MM.1S (cell line): ENCODE measurements at regions not wholly inside any gene's neighbourhood (a gene's known extent, or its start where the extent isn't known, plus 50 kb on each side); places are given as distances from the start of the nearest gene placed in this dataset.

Source experiments
- DNase-seq: peaks from one replicate; pipeline ENCODE4 v3.0.0-alpha.2; 2015
- H2AFZ ChIP-seq: fragments of 300-600 bp; sonication (generic); 2 replicates; pipeline ENCODE4 v1.6.0; 2016; ENCODE audit warnings: antibody characterized with exemption, low read length
- H3F3A ChIP-seq: fragments of 300-600 bp; sonication (generic); 2 replicates; pipeline ENCODE4 v1.6.1; 2016; ENCODE audit warnings: mild to moderate bottlenecking, antibody characterized with exemption, low read length, moderate library complexity, mixed read lengths; ENCODE audit not compliant: insufficient read depth
- H3K27ac ChIP-seq: fragments of 300-600 bp; sonication (generic); 2 replicates; pipeline ENCODE4 v1.5.1; 2016; ENCODE audit warnings: mild to moderate bottlenecking, low read length
- H3K27me3 ChIP-seq: fragments of 300-600 bp; sonication (generic); replicated peaks from 2 replicates; pipeline ENCODE4 v1.6.0; 2016; ENCODE audit warnings: low read length; ENCODE audit not compliant: insufficient read depth
- H3K36me3 ChIP-seq: fragments of 300-600 bp; sonication (generic); replicated peaks from 2 replicates; pipeline ENCODE4 v1.6.1; 2016; ENCODE audit warnings: mild to moderate bottlenecking, low read length, mixed read lengths; ENCODE audit not compliant: insufficient read depth
- H3K4me1 ChIP-seq: fragments of 300-600 bp; sonication (generic); 2 replicates; pipeline ENCODE4 v1.6.1; 2016; ENCODE audit warnings: low read length, mixed read lengths
- H3K4me2 ChIP-seq: fragments of 300-600 bp; sonication (generic); 2 replicates; pipeline ENCODE4 v1.6.0; 2016; ENCODE audit warnings: low read depth, low read length
- H3K4me3 ChIP-seq: fragments of 300-600 bp; sonication (generic); 2 replicates; pipeline ENCODE4 v1.5.1; 2016; ENCODE audit warnings: low read length, mixed read lengths
- H3K79me2 ChIP-seq: fragments of 300-600 bp; sonication (generic); 2 replicates; pipeline ENCODE4 v1.6.1; 2016; ENCODE audit warnings: mixed run types, low read length, mixed read lengths
- H3K9ac ChIP-seq: fragments of 300-600 bp; sonication (generic); 2 replicates; pipeline ENCODE4 v1.6.1; 2016; ENCODE audit warnings: low read length, mixed read lengths
- H3K9me2 ChIP-seq: fragments of 300-600 bp; sonication (generic); replicated peaks from 2 replicates; pipeline ENCODE4 v1.6.1; 2016; ENCODE audit warnings: mild to moderate bottlenecking, low read length, mixed read lengths; ENCODE audit not compliant: insufficient read depth
- H3K9me3 ChIP-seq: fragments of 300-600 bp; sonication (generic); replicated peaks from 2 replicates; pipeline ENCODE4 v1.6.1; 2016; ENCODE audit warnings: mild to moderate bottlenecking, low read length, mixed read lengths; ENCODE audit not compliant: insufficient read depth
- H4K20me1 ChIP-seq: fragments of 300-600 bp; sonication (generic); 2 replicates; pipeline ENCODE4 v1.6.1; 2016; ENCODE audit warnings: mild to moderate bottlenecking, low read length, moderate library complexity, mixed read lengths; ENCODE audit not compliant: insufficient read depth
- EZH2 ChIP-seq: fragments of 300-600 bp; sonication (generic); optimal IDR thresholded peaks from 2 replicates; pipeline ENCODE3; 2017; ENCODE audit warnings: low read depth, mild to moderate bottlenecking, antibody characterized with exemption, low read length, mixed read lengths
- EZH2phosphoT487 ChIP-seq: fragments of 300-600 bp; sonication (generic); IDR thresholded peaks from 2 replicates; pipeline ENCODE4 v1.6.1; 2018; ENCODE audit warnings: antibody characterized with exemption, low read length
- TF ChIP-seq, protein P1 (sequence below): fragments of 300-600 bp; sonication (generic); IDR thresholded peaks from 2 replicates; pipeline ENCODE4 v1.5.1; 2016; ENCODE audit warnings: antibody characterized with exemption, low read length, mixed read lengths

DNA sequence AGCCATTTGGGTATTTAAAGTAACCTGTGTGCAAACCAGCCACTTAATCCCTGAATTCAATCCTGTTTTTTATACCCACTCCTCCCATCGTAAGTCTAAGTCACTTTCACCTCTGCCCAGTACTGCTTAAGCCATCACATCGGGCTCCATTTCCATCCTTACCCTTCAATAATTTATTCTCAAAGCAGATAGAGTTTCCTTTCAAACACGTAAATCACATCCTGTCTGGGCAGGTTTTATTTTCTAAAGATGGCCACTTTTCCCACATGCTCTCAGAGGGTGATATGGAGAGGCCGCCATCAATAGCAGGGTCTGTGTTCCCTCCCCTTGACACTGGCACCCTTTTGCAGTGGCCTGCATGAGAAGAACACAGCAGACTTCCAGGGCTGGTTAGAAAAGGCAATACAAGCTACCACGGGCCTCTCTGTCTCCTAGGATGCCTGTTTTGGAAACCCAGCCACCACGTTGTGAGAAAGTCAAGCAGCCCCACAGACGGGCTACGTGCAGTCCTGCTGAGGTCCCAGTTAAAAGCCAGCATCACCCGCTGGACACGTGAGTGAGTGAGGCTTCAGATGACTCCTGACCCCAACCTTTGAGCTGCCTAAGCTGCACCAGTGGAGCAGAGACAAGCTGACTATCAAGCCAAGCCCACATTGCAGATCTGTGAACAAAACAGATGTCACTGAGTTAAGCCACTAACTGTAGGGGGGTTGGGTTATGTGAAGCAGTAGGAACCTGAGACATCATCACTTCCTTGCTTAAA lies 241.8 kb upstream of the SLCO3A1 start:
- no peak overlapping the region for H2AFZ ChIP-seq
- no peaks in the 10 kb centered on the region for H3K4me1 ChIP-seq
- DNase-seq: no peak
- H3K27me3 ChIP-seq: no peaks in the 10 kb centered on the region
- no peaks in the 10 kb centered on the region for H4K20me1 ChIP-seq
- TF ChIP-seq EZH2: no peak
- TF ChIP-seq, protein P1, sequence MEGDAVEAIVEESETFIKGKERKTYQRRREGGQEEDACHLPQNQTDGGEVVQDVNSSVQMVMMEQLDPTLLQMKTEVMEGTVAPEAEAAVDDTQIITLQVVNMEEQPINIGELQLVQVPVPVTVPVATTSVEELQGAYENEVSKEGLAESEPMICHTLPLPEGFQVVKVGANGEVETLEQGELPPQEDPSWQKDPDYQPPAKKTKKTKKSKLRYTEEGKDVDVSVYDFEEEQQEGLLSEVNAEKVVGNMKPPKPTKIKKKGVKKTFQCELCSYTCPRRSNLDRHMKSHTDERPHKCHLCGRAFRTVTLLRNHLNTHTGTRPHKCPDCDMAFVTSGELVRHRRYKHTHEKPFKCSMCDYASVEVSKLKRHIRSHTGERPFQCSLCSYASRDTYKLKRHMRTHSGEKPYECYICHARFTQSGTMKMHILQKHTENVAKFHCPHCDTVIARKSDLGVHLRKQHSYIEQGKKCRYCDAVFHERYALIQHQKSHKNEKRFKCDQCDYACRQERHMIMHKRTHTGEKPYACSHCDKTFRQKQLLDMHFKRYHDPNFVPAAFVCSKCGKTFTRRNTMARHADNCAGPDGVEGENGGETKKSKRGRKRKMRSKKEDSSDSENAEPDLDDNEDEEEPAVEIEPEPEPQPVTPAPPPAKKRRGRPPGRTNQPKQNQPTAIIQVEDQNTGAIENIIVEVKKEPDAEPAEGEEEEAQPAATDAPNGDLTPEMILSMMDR: no peak
- TF ChIP-seq EZH2phosphoT487: no peak
- H3K27ac ChIP-seq: no peak overlapping the region
- no peaks in the 10 kb centered on the region for H3F3A ChIP-seq
- H3K9me2 ChIP-seq: no peaks in the 10 kb centered on the region
- H3K79me2 ChIP-seq: no peaks in the 10 kb centered on the region
- no peak overlapping the region for H3K4me3 ChIP-seq
- H3K4me2 ChIP-seq: no peak overlapping the region
- H3K9ac ChIP-seq: no peak overlapping the region
- no peaks in the 10 kb centered on the region for H3K9me3 ChIP-seq
- no peaks in the 10 kb centered on the region for H3K36me3 ChIP-seq

DNA sequence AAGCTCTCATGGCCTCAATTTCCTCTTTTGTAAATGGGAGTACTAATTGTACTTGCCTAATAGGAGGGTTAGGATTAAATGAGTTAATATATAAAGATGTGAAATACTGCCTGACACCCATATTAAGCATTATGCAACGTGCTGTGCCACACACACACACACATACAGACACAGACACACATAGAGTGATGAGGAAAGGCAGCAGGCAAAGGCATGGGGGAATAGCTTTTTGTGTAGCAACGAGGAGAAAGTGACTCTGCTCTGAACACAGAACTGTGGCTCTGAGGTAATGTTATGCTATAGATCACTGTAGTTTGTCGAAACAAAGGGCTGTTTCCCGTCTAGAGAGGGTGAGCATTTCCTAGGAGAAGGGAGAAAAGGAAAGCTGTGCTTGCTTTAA lies 233.3 kb upstream of the SLCO3A1 start:
- Histone ChIP-seq H4K20me1 (no peaks in the 10 kb centered on the region), H3K36me3 (no peaks in the 10 kb centered on the region), H3K4me2 (no peak overlapping the region), H3K27ac (no peak overlapping the region), H3K9me3 (no peaks in the 10 kb centered on the region), H3K79me2 (no peaks in the 10 kb centered on the region), H3K9ac (no peak overlapping the region), H2AFZ (no peak overlapping the region), H3K4me3 (no peak overlapping the region), H3F3A (no peaks in the 10 kb centered on the region), H3K9me2 (no peaks in the 10 kb centered on the region), H3K27me3 (no peaks in the 10 kb centered on the region), H3K4me1 (no peaks in the 10 kb centered on the region)
- DNase-seq: no peak
- TF ChIP-seq EZH2 (no peak), EZH2phosphoT487 (no peak)
- TF ChIP-seq, protein P1: no peak

- no peaks in the 10 kb centered on the region for H3K9me2 ChIP-seq
- no peaks in the 10 kb centered on the region for H3K9me3 ChIP-seq
- H3F3A ChIP-seq: no peaks in the 10 kb centered on the region
- TF ChIP-seq EZH2phosphoT487: no peak
- TF ChIP-seq, protein P1: no peak
- TF ChIP-seq EZH2: no peak
- no peak overlapping the region for H2AFZ ChIP-seq
- H3K4me2 ChIP-seq: no peak overlapping the region
- H3K27ac ChIP-seq: no peak overlapping the region
- no peaks in the 10 kb centered on the region for H3K79me2 ChIP-seq
- no peaks in the 10 kb centered on the region for H3K27me3 ChIP-seq
- no peak overlapping the region for H3K9ac ChIP-seq
- no peaks in the 10 kb centered on the region for H4K20me1 ChIP-seq
- no peaks in the 10 kb centered on the region for H3K36me3 ChIP-seq
- no peak overlapping the region for H3K4me3 ChIP-seq
- no peaks in the 10 kb centered on the region for H3K4me1 ChIP-seq
- no peak for DNase-seq
These were observed 231.3 kb upstream of the SLCO3A1 start for GRCh38 chr15:91622235-91622634.
